ENCODE measurements at regions not wholly inside any gene's neighbourhood (a gene's known extent, or its start where the extent isn't known, plus 50 kb on each side); places are given as distances from the start of the nearest gene placed in this dataset.
A peak's percentile ranks its signal among the peaks of the same experiment; 100 is the strongest.

DNA sequence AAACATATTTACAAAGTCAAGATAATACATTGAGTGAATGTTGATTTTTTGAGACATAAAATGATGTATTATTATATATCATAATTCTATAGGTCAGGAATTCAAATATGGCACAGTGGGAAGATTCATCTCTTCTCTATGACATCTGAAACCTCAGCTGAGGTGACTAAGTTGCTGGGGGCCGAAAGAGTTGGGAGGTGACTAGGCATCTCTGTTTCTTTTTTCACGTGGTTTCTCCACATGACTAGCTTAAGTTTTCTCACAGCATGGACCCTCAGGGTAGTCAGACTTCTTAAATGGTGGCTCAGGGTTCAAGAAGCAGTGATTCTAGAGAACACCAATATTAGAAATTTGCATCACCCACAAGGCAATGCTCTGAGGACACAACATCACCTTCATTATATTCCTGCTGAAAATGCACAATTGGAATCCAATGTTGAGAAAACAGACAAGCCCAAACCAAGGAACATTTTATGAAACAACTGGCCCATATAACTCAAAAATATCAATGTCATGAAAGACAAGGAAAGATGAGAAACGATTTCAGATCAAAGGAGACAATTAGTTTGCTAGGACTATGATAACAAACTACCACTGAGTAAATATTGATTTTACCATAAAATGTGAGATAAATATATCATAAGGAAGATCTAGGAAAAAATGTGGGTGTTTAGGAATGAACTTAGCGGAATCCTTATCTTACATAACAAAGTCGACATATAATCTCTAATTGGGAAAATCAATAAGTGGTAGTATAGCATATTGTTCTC, 273.3 kb upstream of the IRAK1BP1 start:
- intact Hi-C loops (cut with micrococcal nuclease; ENCODE audit: unreplicated experiment) = no loop called here
- BruUV-seq (replicated peaks) = no TSS peak
- Histone ChIP-seq H3K4me3 (no peak overlapping the region), H4K20me1 (ENCODE audit: insufficient read depth) (no peaks in the 10 kb centered on the region), H3K79me2 (ENCODE audit: low read depth) (no peaks in the 10 kb centered on the region), H3K9me3 (ENCODE audit: insufficient read depth, low read depth) (peaks cover 5% of the 10 kb centered on the region; the same call in 1 of the 2 replicates), H3F3A (ENCODE audit: insufficient read depth, low read depth) (peaks cover 13% of the 10 kb centered on the region; the same call in 1 of the 2 replicates), H2AFZ (no peak overlapping the region), H3K27ac (no peak overlapping the region), H3K9me2 (ENCODE audit: insufficient read depth) (no peaks in the 10 kb centered on the region), H3K27me3 (ENCODE audit: insufficient read depth, low read depth) (no peaks in the 10 kb centered on the region), H3K36me3 (ENCODE audit: low read depth) (no peaks in the 10 kb centered on the region), H3K4me1 (replicated peaks; ENCODE audit: insufficient read depth) (peaks cover 12% of the 10 kb centered on the region), H3K4me2 (no peak overlapping the region)
- no peak for TF ChIP-seq EZH2 (IDR thresholded peaks at IDR 0.05; ENCODE audit: low read depth)
- TF ChIP-seq, protein P1, sequence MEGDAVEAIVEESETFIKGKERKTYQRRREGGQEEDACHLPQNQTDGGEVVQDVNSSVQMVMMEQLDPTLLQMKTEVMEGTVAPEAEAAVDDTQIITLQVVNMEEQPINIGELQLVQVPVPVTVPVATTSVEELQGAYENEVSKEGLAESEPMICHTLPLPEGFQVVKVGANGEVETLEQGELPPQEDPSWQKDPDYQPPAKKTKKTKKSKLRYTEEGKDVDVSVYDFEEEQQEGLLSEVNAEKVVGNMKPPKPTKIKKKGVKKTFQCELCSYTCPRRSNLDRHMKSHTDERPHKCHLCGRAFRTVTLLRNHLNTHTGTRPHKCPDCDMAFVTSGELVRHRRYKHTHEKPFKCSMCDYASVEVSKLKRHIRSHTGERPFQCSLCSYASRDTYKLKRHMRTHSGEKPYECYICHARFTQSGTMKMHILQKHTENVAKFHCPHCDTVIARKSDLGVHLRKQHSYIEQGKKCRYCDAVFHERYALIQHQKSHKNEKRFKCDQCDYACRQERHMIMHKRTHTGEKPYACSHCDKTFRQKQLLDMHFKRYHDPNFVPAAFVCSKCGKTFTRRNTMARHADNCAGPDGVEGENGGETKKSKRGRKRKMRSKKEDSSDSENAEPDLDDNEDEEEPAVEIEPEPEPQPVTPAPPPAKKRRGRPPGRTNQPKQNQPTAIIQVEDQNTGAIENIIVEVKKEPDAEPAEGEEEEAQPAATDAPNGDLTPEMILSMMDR (conservative IDR thresholded peaks at IDR 0.05) = no peak
- CTCF ChIA-PET = no interaction called here
- no peak for DNase-seq
- POLR2A ChIA-PET (ENCODE audit: unreplicated experiment) = no interaction called here

DNA sequence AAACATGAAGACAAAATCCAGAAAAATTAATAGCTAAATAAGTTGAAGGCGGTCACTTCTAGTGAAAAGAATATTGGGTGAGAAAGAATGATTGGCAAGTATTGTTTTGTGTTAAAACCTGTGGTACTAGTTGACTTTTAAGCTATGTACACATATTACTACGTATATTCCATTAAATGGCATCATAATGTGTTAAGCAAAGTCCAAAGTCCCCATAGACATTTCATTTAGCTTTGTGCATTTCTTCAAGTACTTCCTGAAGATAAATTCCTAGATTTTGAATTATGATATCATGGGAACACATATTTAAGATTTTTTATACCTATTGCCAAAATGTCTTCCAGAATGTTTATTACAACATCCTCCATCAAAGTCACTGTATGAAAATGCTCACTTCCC, 272.7 kb upstream of the IRAK1BP1 start:
- peaks cover 18% of the 10 kb centered on the region for H3K4me1 ChIP-seq (replicated peaks; ENCODE audit: insufficient read depth)
- DNase-seq = no peak
- H3K4me3 ChIP-seq = no peak overlapping the region
- POLR2A ChIA-PET (ENCODE audit: unreplicated experiment) = no interaction called here
- H3K4me2 ChIP-seq = no peak overlapping the region
- H3K27ac ChIP-seq = no peak overlapping the region
- H3F3A ChIP-seq (ENCODE audit: insufficient read depth, low read depth) = peaks cover 19% of the 10 kb centered on the region; the same call in 1 of the 2 replicates
- CTCF ChIA-PET = no interaction called here
- H4K20me1 ChIP-seq (ENCODE audit: insufficient read depth) = no peaks in the 10 kb centered on the region
- H3K27me3 ChIP-seq (ENCODE audit: insufficient read depth, low read depth) = no peaks in the 10 kb centered on the region
- H2AFZ ChIP-seq = no peak overlapping the region
- H3K9me3 ChIP-seq (ENCODE audit: insufficient read depth, low read depth) = peaks cover 5% of the 10 kb centered on the region; the same call in 1 of the 2 replicates
- H3K79me2 ChIP-seq (ENCODE audit: low read depth) = no peaks in the 10 kb centered on the region
- intact Hi-C loops (cut with micrococcal nuclease; ENCODE audit: unreplicated experiment) = no loop called here
- TF ChIP-seq, protein P1 (conservative IDR thresholded peaks at IDR 0.05) = no peak
- no peak for TF ChIP-seq EZH2 (IDR thresholded peaks at IDR 0.05; ENCODE audit: low read depth)
- H3K9me2 ChIP-seq (ENCODE audit: insufficient read depth) = no peaks in the 10 kb centered on the region
- H3K36me3 ChIP-seq (ENCODE audit: low read depth) = no peaks in the 10 kb centered on the region
- no TSS peak for BruUV-seq (replicated peaks)

DNA sequence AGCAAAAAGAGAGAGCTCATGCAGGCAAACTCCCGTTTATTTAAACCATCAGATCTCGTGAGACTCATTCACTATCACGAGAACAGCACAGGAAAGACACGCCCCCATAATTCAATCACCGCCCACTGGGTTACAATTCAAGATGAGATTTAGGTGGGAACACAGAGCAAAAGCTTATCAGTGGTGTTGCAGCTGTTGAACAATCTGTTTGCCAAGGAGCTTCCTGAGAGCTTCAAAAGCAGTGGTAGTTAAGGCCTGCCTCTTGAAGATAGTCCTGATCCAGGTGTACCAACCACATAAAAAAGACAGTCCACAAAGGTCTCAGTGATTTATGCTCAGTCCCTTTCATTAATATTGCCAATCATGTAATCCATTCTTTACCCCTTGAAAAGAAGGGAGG, 269.4 kb upstream of the IRAK1BP1 start:
- no peaks in the 10 kb centered on the region for H3K9me2 ChIP-seq (ENCODE audit: insufficient read depth)
- H3K4me3 ChIP-seq = no peak overlapping the region
- H3K36me3 ChIP-seq (ENCODE audit: low read depth) = no peaks in the 10 kb centered on the region
- H2AFZ ChIP-seq = no peak overlapping the region
- CTCF ChIA-PET = no interaction called here
- H3K27ac ChIP-seq = peak overlapping the region; percentile 77
- H3K9me3 ChIP-seq (ENCODE audit: insufficient read depth, low read depth) = peaks cover 5% of the 10 kb centered on the region; the same call in 1 of the 2 replicates
- peaks cover 19% of the 10 kb centered on the region; the same call in 1 of the 2 replicates for H3F3A ChIP-seq (ENCODE audit: insufficient read depth, low read depth)
- H3K4me1 ChIP-seq (replicated peaks; ENCODE audit: insufficient read depth) = peaks cover 19% of the 10 kb centered on the region
- H3K79me2 ChIP-seq (ENCODE audit: low read depth) = no peaks in the 10 kb centered on the region
- H3K4me2 ChIP-seq = no peak overlapping the region
- no peaks in the 10 kb centered on the region for H4K20me1 ChIP-seq (ENCODE audit: insufficient read depth)
- DNase-seq = no peak
- POLR2A ChIA-PET (ENCODE audit: unreplicated experiment) = interaction anchor here (0.6 to 0.7 kb wide), 2 partner anchors 362 to 1406 kb away, joined by 3 to 9 read pairs; partner anchors contain the start of gene TTK
- TF ChIP-seq EZH2 (IDR thresholded peaks at IDR 0.05; ENCODE audit: low read depth) = no peak
- TF ChIP-seq, protein P1 (conservative IDR thresholded peaks at IDR 0.05) = no peak
- no peaks in the 10 kb centered on the region for H3K27me3 ChIP-seq (ENCODE audit: insufficient read depth, low read depth)
- intact Hi-C loops (cut with micrococcal nuclease; ENCODE audit: unreplicated experiment) = no loop called here
- TSS peak; percentile 46 for BruUV-seq (replicated peaks)

All from PC-9 (cell line).